GM21528 (cell line): ENCODE measurements at regions not wholly inside any gene's neighbourhood (a gene's known extent, or its start where the extent isn't known, plus 50 kb on each side); places are given as distances from the start of the nearest gene placed in this dataset.

Experiments
- ATAC-seq: cut with Tn5 transposase; IDR thresholded peaks from one replicate; pipeline ENCODE4 v1.9.1; 2021; ENCODE audit warnings: mild to moderate bottlenecking, moderate library complexity; ENCODE audit not compliant: unreplicated experiment, low FRiP score

- no peak for ATAC-seq
Measured at GRCh38 chr13:85666356-85666755, 132.9 kb downstream of the SLITRK6 start.

- ATAC-seq: no peak
Measured at GRCh38 chr13:85665286-85665685, 133.9 kb downstream of the SLITRK6 start.

- ATAC-seq: no peak
Measured at GRCh38 chr13:85663856-85664255, 135.4 kb downstream of the SLITRK6 start.

GRCh38 chr13:85662186-85662585 lies 137.0 kb downstream of the SLITRK6 start:
- ATAC-seq: no peak

- ATAC-seq: no peak
Measured at GRCh38 chr13:85661675-85662074, 137.5 kb downstream of the SLITRK6 start.

- ATAC-seq: no peak
Measured at GRCh38 chr13:85659493-85659892, 139.7 kb downstream of the SLITRK6 start.

GRCh38 chr13:85657942-85658341 lies 141.3 kb downstream of the SLITRK6 start:
- no peak for ATAC-seq

- ATAC-seq: no peak
Measured at GRCh38 chr13:85655040-85655439, 144.2 kb downstream of the SLITRK6 start.

GRCh38 chr13:85654227-85654626 lies 145.0 kb downstream of the SLITRK6 start:
- no peak for ATAC-seq

- no peak for ATAC-seq
Measured at GRCh38 chr13:85653681-85654080, 145.5 kb downstream of the SLITRK6 start.

GRCh38 chr13:85652491-85652890 lies 146.7 kb downstream of the SLITRK6 start:
- ATAC-seq: no peak

- ATAC-seq: no peak
Measured at GRCh38 chr13:85651440-85651839, 147.8 kb downstream of the SLITRK6 start.

- ATAC-seq: no peak
Measured at GRCh38 chr13:85650613-85651012, 148.6 kb downstream of the SLITRK6 start.

- no peak for ATAC-seq
Measured at GRCh38 chr13:85640727-85641126, 158.5 kb downstream of the SLITRK6 start.

- no peak for ATAC-seq
Measured at GRCh38 chr13:85638815-85639393, 160.3 kb downstream of the SLITRK6 start.

- ATAC-seq: no peak
Measured at GRCh38 chr13:85638265-85638664, 161.0 kb downstream of the SLITRK6 start.

GRCh38 chr13:85632526-85633195 lies 166.6 kb downstream of the SLITRK6 start:
- ATAC-seq: no peak

GRCh38 chr13:85631801-85632200 lies 167.4 kb downstream of the SLITRK6 start:
- no peak for ATAC-seq

GRCh38 chr13:85626603-85627002 lies 172.6 kb downstream of the SLITRK6 start:
- no peak for ATAC-seq

- no peak for ATAC-seq
Measured at GRCh38 chr13:85619321-85619720, 179.9 kb downstream of the SLITRK6 start.

- no peak for ATAC-seq
Measured at GRCh38 chr13:85618521-85618920, 180.7 kb downstream of the SLITRK6 start.

- no peak for ATAC-seq
Measured at GRCh38 chr13:85616275-85616674, 182.9 kb downstream of the SLITRK6 start.
